MV-4-11 (cell line): ENCODE measurements at regions not wholly inside any gene's neighbourhood (a gene's known extent, or its start where the extent isn't known, plus 50 kb on each side); places are given as distances from the start of the nearest gene placed in this dataset.
"Not testable (repeated sequence)": the region's sequence is repeated elsewhere in the genome, so short reads cannot be mapped to it uniquely, and the experiment has no call there.

Experiments
- DNase-seq: peaks from one replicate; lab custom pipeline; 2025; lab: John Stamatoyannopoulos, UW

GRCh38 chr16:26386096-26386495 lies 680.6 kb upstream of the C16orf82 start:
- no peak for DNase-seq

DNA sequence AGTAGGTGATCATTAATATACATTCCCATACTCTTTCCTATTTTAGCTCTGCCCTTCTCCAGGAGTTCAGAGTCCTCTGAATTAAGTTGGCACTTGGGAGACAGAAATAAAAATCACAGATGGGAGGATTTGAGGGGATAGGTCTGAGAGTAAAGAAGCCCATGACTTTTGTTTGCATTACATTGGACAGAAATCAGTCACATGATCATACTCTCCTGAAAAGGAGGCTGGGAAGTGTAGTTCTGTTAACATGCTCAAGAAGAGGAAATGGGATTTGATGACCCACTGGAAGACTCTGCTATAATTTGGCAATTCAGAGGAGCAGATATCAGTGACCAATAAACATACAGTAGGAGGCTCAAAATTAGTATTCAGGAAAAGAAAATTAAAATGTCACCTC lies 674.9 kb upstream of the C16orf82 start:
- DNase-seq: no peak

GRCh38 chr16:26394409-26394808 lies 672.3 kb upstream of the C16orf82 start:
- no peak for DNase-seq

- no peak for DNase-seq
Observed at GRCh38 chr16:26395700-26396099, 671.0 kb upstream of the C16orf82 start.

GRCh38 chr16:26396511-26397235 lies 670.1 kb upstream of the C16orf82 start:
- DNase-seq: no peak

GRCh38 chr16:26413780-26414179 lies 652.9 kb upstream of the C16orf82 start:
- no peak for DNase-seq

DNA sequence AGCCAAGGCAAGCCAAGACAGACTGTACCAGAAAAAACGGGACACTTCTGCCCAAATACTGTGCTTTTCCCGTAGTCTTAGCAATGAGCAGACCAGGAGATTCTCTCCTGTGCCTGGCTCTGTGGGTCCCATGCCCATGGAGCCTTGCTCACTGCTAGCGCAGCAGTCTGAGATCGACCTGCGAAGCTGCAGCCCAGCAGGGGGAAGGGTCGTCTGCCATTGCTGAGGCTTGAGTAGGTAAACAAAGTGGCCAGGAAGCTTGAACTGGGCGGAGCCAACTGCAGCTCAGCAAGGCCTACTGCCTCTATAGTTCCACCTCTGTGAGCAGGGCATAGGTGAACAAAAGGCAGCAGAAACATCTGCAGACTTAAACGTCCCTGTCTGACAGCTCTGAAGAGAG lies 647.3 kb upstream of the C16orf82 start:
- DNase-seq: not testable (repeated sequence)

DNA sequence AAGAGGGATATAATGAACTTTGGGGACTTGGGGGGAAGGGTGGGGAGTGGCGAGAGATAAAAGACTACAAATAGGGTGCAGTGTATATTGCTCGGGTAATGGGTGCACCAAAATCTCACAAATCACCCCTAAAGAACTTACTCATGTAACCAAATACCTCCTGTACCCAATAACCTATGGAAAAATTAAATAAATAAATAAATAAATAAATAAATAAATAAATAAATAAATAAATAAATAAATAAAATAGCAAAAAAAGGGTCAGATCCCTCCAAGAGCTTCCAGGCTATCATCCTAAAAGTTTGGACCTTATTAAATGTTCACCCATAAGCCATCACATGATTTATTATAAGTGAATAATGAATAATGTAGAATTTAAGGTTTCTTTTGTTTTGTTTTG lies 636.1 kb upstream of the C16orf82 start:
- DNase-seq: no peak

GRCh38 chr16:26433807-26434206 lies 632.9 kb upstream of the C16orf82 start:
- no peak for DNase-seq

DNA sequence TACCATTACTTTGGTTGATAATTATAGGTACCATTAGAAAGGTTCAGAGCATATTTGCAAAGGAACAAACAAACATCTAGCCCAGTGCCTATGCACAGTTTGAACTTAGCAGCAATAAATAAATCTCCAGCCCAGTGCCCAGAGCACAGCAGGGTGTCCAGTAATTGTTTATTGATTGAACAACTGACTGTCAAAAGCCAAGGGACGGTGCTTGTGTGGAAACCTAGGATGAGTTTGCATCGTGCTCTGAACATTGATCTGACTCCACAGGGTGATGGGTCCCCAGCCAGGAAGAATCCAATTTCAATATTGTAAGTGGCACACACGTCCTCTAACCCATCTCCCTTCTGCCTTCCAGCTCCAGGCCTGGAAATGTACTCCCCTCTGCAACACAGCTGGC lies 625.5 kb upstream of the C16orf82 start:
- DNase-seq: no peak

GRCh38 chr16:26442321-26442720 lies 624.4 kb upstream of the C16orf82 start:
- no peak for DNase-seq

GRCh38 chr16:26447570-26447969 lies 619.2 kb upstream of the C16orf82 start:
- no peak for DNase-seq

DNA sequence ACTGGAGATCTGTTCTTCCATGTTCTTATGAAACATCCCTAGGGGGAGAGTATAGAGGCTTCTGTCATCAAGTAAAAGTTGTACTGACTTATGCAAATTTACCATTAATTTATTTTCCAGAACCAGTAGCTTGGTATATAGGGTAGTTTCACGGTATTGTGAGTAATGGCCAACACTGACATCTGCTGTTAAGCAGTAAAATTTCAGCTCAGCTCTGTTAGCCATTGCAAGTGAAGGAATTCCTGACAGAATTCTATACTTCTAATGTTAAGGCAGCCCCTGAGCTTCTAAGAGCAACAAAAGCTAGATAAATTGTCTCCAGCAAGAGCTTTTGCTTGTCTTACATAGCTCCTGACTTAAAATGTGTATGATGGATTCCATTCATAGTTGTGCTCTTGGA lies 613.5 kb upstream of the C16orf82 start:
- peak; percentile 19 for DNase-seq

DNA sequence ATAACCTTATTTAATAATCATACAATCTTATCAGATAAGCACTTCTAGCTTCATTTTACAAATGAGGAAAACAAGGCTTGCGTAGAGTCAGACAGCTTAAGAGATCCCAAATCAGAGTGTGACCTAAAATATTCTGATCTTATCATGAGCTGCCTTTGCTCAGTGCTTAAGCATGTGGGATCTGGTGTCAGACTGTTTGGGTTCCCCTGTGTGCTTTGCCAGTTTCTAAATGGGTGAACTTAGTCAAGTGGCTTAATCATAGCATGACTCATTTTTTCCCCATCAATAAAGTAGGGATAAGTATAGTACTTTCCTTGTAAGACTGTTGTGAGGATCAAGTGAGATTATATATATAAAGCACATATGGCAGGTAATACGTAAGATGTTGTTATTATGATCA lies 612.6 kb upstream of the C16orf82 start:
- DNase-seq: peak; percentile 19

DNA sequence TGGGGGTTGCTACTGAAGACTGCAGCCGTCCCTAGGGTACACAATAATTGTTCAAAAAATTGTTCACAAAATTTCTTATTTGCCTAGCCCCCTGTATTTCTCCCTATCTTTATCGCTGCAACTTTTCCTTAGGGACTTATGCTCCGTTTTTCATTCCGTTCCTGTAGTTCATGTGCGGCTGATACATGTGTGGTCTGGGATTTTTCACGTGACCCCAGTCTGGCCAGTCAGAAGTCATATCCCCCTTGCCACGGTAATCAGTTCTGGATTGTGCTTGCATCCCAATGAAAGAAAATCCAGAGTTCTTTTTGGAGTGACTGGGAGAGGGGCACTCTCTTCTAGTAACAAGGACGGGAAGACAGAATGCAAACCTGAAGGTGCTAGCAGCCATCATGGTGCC lies 610.7 kb upstream of the C16orf82 start:
- DNase-seq: no peak

GRCh38 chr16:26457095-26457494 lies 609.6 kb upstream of the C16orf82 start:
- no peak for DNase-seq

DNA sequence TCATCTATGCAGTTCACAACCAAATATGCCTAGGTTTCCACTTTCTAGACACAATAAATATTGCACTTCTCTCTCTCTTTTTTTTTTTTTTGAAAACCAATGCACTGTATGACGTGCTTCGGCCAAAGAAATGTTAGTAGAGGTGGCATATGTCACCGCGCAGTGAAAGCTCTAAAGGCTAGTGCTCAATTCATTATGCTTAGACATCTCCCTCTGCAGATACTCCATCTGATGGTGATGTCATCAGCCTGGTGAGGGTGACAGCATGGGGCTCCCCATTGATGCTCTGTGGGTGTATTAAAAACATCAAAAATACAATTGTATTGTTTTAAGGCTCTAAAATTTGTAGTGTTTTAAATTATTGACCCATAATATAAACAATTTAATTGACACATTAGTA lies 608.8 kb upstream of the C16orf82 start:
- no peak for DNase-seq

GRCh38 chr16:26464576-26465266 lies 602.0 kb upstream of the C16orf82 start:
- DNase-seq: no peak

DNA sequence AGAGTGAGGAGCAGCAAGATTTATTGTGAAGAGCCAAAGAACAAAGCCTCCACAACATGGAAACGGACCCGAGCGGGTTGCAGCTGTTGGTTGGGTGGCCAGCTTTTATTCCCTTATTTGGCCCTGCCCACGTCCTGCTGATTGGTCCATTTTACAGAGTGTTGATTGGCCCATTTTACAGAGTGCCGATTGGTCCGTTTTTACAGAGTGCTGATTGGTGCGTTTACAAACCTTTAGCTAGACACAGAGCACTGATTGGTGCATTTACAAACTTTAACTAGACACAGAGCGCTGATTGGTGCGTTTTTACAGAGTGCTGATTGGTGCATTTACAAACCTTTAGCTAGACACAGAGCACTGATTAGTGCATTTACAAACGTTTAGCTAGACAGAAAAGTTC lies 592.3 kb upstream of the C16orf82 start:
- not testable (repeated sequence) for DNase-seq

- DNase-seq: peak; percentile 46
Observed at GRCh38 chr16:26475596-26475995, 591.1 kb upstream of the C16orf82 start.

GRCh38 chr16:26491101-26491670 lies 575.5 kb upstream of the C16orf82 start:
- no peak for DNase-seq

GRCh38 chr16:26491962-26492361 lies 574.8 kb upstream of the C16orf82 start:
- DNase-seq: no peak

DNA sequence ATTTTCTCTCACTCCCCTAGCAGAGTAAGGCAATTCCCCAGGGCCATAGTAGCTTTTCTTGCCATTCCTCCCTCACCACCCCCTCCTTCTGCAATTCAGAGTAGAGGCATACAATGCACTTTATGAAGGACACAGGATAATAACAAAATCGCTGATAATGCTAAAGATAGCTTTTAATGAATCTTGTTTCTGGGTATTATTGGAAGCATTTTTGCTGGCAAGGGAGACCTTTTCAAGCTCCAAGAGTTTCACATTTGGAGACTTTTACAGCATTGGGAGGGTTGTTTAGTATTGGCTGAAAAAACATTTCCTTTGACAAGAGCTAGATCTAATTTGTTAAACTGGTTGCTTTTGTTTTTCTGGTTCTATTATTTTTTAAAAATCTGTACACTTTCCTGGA lies 573.0 kb upstream of the C16orf82 start:
- no peak for DNase-seq
